Liver (tissue), 8 donors: ENCODE measurements at regions not wholly inside any gene's neighbourhood (a gene's known extent, or its start where the extent isn't known, plus 50 kb on each side); places are given as distances from the start of the nearest gene placed in this dataset.

Source experiments
- DNase-seq: peaks from one replicate; pipeline ENCODE4 v3.0.0-alpha.2; 2017; ENCODE audit warnings: low spot score
- H3K27ac ChIP-seq, 2 donors: one replicate each; pipeline ENCODE4 v1.7.0; 2013; ENCODE audit warnings: inconsistent platforms in 2 of 2, low read length in 2 of 2, control low read depth in 1 of 2, low read depth in 1 of 2, mild to moderate bottlenecking in 1 of 2
- H3K27me3 ChIP-seq, 4 donors: one replicate each; pipeline versions ENCODE4 v1.6.1 to v1.7.0; 2013; ENCODE audit warnings: low read length in 3 of 4, inconsistent platforms in 1 of 4, mild to moderate bottlenecking in 1 of 4, moderate library complexity in 1 of 4; ENCODE audit not compliant: control insufficient read depth in 4 of 4, insufficient read depth in 4 of 4
- H3K36me3 ChIP-seq, 4 donors: one replicate each; pipeline versions ENCODE4 v1.6.1 to v1.7.0; 2013; ENCODE audit warnings: low read length in 3 of 4, mild to moderate bottlenecking in 3 of 4, low read depth in 1 of 4, moderate library complexity in 1 of 4; ENCODE audit not compliant: control insufficient read depth in 4 of 4, insufficient read depth in 3 of 4
- H3K4me1 ChIP-seq, 4 donors: one replicate each; pipeline versions ENCODE4 v1.6.1 to v1.7.0; 2013; ENCODE audit warnings: low read length in 3 of 4, mild to moderate bottlenecking in 3 of 4, moderate library complexity in 1 of 4; ENCODE audit not compliant: control insufficient read depth in 4 of 4, insufficient read depth in 4 of 4
- H3K4me3 ChIP-seq, 3 donors: one replicate each; pipeline versions ENCODE4 v1.6.1 to v1.7.0; 2013; ENCODE audit warnings: low read length in 3 of 3, control low read depth in 1 of 3, low read depth in 1 of 3, mild to moderate bottlenecking in 1 of 3
- H3K9ac ChIP-seq, 2 donors: one replicate each; pipeline ENCODE4 v1.7.0; 2013; ENCODE audit warnings: low read length in 2 of 2, mild to moderate bottlenecking in 2 of 2, moderate library complexity in 2 of 2, control low read depth in 1 of 2, low read depth in 1 of 2
- H3K9me3 ChIP-seq, 4 donors: one replicate each; pipeline versions ENCODE4 v1.6.1 to v1.7.0; 2013; ENCODE audit warnings: low read length in 3 of 4; ENCODE audit not compliant: control insufficient read depth in 4 of 4
- EGR1 ChIP-seq, 2 donors: IDR thresholded peaks; 2 replicates each; pipeline ENCODE4 v1.6.1; 2016 to 2018; ENCODE audit warnings: antibody characterized with exemption in 2 of 2, low read depth in 2 of 2
- FOXA1 ChIP-seq: IDR thresholded peaks from 2 replicates; pipeline ENCODE4 v1.6.1; 2016; ENCODE audit warnings: antibody characterized with exemption
- FOXA2 ChIP-seq: IDR thresholded peaks from 2 replicates; pipeline ENCODE4 v1.6.1; 2016; ENCODE audit warnings: antibody characterized with exemption
- GABPA ChIP-seq, 2 donors: IDR thresholded peaks in 1 of 2; conservative IDR thresholded peaks in 1 of 2; 2 replicates each; pipeline ENCODE4 v1.6.1; 2016; ENCODE audit warnings: antibody characterized with exemption in 2 of 2, mild to moderate bottlenecking in 1 of 2, moderate library complexity in 1 of 2
- HNF4A ChIP-seq, 2 donors: conservative IDR thresholded peaks; 2 replicates each; pipeline ENCODE4 v1.6.1; 2016; ENCODE audit warnings: antibody characterized with exemption in 2 of 2, mild to moderate bottlenecking in 2 of 2
- HNF4G ChIP-seq: IDR thresholded peaks from 2 replicates; pipeline ENCODE4 v1.6.1; 2016; ENCODE audit warnings: antibody characterized with exemption
- JUND ChIP-seq, 2 donors: IDR thresholded peaks; 2 replicates each; pipeline ENCODE4 v1.6.1; 2016; ENCODE audit warnings: antibody characterized with exemption in 2 of 2
- NR2F2 ChIP-seq: IDR thresholded peaks from 2 replicates; pipeline ENCODE4 v1.6.1; 2016; ENCODE audit warnings: antibody characterized with exemption
- RAD21 ChIP-seq, 2 donors: IDR thresholded peaks; 2 replicates each; pipeline ENCODE4 v1.6.1; 2016; ENCODE audit warnings: antibody characterized with exemption in 2 of 2, mild to moderate bottlenecking in 2 of 2
- RXRA ChIP-seq, 2 donors: IDR thresholded peaks; 2 replicates each; pipeline ENCODE4 v1.6.1; 2017 to 2018; ENCODE audit warnings: antibody characterized with exemption in 2 of 2, mild to moderate bottlenecking in 1 of 2
- SP1 ChIP-seq: IDR thresholded peaks from 2 replicates; pipeline ENCODE4 v1.6.1; 2018; ENCODE audit warnings: antibody characterized with exemption, mild to moderate bottlenecking
- TAF1 ChIP-seq: conservative IDR thresholded peaks from 2 replicates; pipeline ENCODE4 v1.6.1; 2016; ENCODE audit warnings: antibody characterized with exemption, mild to moderate bottlenecking
- YY1 ChIP-seq: IDR thresholded peaks from 2 replicates; pipeline ENCODE4 v1.6.1; 2016; ENCODE audit warnings: antibody characterized with exemption, mild to moderate bottlenecking
- WGBS: extraction: QIAGEN DNeasy Blood & Tissue Kit; methylation state at CpG from one replicate; pipeline ENCODE4 v1.1.7; 2013; 5-methylcytosine and 5-hydroxymethylcytosine counted together
- TF ChIP-seq, protein P1 (sequence below): IDR thresholded peaks from 2 replicates; pipeline ENCODE4 v1.6.1; 2016; ENCODE audit warnings: antibody characterized with exemption, mild to moderate bottlenecking
- TF ChIP-seq, protein P2 (sequence below): IDR thresholded peaks from 2 replicates; pipeline ENCODE4 v1.6.1; 2016; ENCODE audit warnings: antibody characterized with exemption
- TF ChIP-seq, protein P3 (sequence below): IDR thresholded peaks from 2 replicates; pipeline ENCODE4 v1.6.1; 2016; ENCODE audit warnings: antibody characterized with exemption
- TF ChIP-seq, protein P4 (sequence below): IDR thresholded peaks from 2 replicates; pipeline ENCODE4 v1.6.1; 2016; ENCODE audit warnings: antibody characterized with exemption
- TF ChIP-seq, protein P5 (sequence below): fragments of 150-350 bp; IDR thresholded peaks from 2 replicates; pipeline ENCODE4 v1.5.1; 2017; ENCODE audit warnings: improper control_type of control experiment, low read depth, low read length; ENCODE audit not compliant: missing input control
- donor health status: healthy.
- donor health status: healthy.
- donor health status: healthy.
- donor health status: healthy.
- donor health status: healthy.

DNA sequence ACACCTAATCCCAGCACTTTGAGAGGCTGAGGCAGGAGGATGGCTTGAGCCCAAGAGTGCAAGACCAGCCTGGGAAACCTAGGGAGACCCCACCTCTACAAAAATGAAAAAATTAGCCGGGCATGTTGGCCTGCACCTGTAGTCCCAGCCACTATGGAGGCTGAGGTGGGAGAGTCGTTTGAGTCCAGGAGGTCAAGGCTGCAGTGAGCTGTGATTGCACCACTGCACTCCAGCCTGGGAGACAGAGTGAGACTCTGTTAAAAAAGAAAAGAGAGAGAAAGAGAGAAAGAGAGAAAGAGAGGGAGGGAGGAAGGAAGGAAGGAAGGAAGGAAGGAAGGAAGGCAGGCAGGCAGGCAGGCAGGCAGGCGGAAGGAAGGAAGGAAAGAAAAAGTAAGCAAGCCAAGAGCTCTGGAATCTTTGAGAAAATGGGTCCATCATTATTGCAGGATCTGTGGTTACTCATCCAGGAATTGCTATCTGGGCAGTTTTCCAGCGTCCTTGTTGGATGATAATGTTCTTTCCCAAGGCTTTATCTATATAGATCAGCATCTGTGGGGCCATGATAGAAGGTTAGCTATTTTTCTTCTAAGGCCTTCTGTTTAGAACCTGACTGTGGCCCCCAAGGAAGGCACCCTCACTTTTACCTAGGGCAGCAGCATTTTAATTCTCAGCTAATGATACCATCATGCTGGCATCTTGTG is 533.2 kb upstream of the CDH5 start:
- no peaks in the 10 kb centered on the region for H3K4me1 ChIP-seq
- H3K27ac ChIP-seq, result no peak overlapping the region
- WGBS, result 65% methylated on average over 4 of the region's 4 CpGs
- no peaks in the 10 kb centered on the region for H3K27me3 ChIP-seq
- H3K9ac ChIP-seq, result no peak overlapping the region
- no peak for TF ChIP-seq NR2F2
- TF ChIP-seq JUND (IDR thresholded peaks at IDR 0.05), result no peak
- TF ChIP-seq, protein P1, sequence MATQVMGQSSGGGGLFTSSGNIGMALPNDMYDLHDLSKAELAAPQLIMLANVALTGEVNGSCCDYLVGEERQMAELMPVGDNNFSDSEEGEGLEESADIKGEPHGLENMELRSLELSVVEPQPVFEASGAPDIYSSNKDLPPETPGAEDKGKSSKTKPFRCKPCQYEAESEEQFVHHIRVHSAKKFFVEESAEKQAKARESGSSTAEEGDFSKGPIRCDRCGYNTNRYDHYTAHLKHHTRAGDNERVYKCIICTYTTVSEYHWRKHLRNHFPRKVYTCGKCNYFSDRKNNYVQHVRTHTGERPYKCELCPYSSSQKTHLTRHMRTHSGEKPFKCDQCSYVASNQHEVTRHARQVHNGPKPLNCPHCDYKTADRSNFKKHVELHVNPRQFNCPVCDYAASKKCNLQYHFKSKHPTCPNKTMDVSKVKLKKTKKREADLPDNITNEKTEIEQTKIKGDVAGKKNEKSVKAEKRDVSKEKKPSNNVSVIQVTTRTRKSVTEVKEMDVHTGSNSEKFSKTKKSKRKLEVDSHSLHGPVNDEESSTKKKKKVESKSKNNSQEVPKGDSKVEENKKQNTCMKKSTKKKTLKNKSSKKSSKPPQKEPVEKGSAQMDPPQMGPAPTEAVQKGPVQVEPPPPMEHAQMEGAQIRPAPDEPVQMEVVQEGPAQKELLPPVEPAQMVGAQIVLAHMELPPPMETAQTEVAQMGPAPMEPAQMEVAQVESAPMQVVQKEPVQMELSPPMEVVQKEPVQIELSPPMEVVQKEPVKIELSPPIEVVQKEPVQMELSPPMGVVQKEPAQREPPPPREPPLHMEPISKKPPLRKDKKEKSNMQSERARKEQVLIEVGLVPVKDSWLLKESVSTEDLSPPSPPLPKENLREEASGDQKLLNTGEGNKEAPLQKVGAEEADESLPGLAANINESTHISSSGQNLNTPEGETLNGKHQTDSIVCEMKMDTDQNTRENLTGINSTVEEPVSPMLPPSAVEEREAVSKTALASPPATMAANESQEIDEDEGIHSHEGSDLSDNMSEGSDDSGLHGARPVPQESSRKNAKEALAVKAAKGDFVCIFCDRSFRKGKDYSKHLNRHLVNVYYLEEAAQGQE, result no peak
- no peak for TF ChIP-seq GABPA (IDR thresholded peaks at IDR 0.05 in 1 of 2, conservative IDR thresholded peaks at IDR 0.05 in 1 of 2)
- TF ChIP-seq HNF4A (conservative IDR thresholded peaks at IDR 0.05), result no peak
- TF ChIP-seq SP1, result no peak
- no peak for TF ChIP-seq EGR1 (IDR thresholded peaks at IDR 0.05; ENCODE audit: low read depth in 2 of 2)
- TF ChIP-seq, protein P2, sequence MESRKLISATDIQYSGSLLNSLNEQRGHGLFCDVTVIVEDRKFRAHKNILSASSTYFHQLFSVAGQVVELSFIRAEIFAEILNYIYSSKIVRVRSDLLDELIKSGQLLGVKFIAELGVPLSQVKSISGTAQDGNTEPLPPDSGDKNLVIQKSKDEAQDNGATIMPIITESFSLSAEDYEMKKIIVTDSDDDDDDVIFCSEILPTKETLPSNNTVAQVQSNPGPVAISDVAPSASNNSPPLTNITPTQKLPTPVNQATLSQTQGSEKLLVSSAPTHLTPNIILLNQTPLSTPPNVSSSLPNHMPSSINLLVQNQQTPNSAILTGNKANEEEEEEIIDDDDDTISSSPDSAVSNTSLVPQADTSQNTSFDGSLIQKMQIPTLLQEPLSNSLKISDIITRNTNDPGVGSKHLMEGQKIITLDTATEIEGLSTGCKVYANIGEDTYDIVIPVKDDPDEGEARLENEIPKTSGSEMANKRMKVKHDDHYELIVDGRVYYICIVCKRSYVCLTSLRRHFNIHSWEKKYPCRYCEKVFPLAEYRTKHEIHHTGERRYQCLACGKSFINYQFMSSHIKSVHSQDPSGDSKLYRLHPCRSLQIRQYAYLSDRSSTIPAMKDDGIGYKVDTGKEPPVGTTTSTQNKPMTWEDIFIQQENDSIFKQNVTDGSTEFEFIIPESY, result no peak
- no peak for TF ChIP-seq TAF1
- TF ChIP-seq HNF4G, result no peak
- TF ChIP-seq RXRA (IDR thresholded peaks at IDR 0.05), result no peak
- TF ChIP-seq, protein P3, sequence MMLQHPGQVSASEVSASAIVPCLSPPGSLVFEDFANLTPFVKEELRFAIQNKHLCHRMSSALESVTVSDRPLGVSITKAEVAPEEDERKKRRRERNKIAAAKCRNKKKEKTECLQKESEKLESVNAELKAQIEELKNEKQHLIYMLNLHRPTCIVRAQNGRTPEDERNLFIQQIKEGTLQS, result no peak
- TF ChIP-seq, protein P4, sequence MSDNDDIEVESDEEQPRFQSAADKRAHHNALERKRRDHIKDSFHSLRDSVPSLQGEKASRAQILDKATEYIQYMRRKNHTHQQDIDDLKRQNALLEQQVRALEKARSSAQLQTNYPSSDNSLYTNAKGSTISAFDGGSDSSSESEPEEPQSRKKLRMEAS, result no peak
- no peak for TF ChIP-seq YY1
- TF ChIP-seq, protein P5, sequence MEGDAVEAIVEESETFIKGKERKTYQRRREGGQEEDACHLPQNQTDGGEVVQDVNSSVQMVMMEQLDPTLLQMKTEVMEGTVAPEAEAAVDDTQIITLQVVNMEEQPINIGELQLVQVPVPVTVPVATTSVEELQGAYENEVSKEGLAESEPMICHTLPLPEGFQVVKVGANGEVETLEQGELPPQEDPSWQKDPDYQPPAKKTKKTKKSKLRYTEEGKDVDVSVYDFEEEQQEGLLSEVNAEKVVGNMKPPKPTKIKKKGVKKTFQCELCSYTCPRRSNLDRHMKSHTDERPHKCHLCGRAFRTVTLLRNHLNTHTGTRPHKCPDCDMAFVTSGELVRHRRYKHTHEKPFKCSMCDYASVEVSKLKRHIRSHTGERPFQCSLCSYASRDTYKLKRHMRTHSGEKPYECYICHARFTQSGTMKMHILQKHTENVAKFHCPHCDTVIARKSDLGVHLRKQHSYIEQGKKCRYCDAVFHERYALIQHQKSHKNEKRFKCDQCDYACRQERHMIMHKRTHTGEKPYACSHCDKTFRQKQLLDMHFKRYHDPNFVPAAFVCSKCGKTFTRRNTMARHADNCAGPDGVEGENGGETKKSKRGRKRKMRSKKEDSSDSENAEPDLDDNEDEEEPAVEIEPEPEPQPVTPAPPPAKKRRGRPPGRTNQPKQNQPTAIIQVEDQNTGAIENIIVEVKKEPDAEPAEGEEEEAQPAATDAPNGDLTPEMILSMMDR, result no peak
- TF ChIP-seq FOXA2, result no peak
- no peak for TF ChIP-seq RAD21 (IDR thresholded peaks at IDR 0.05)
- no peak for TF ChIP-seq FOXA1
- H3K4me3 ChIP-seq, result no peak overlapping the region
- no peaks in the 10 kb centered on the region for H3K36me3 ChIP-seq
- no peaks in the 10 kb centered on the region for H3K9me3 ChIP-seq
- DNase-seq, result no peak
